ENCODE measurements at regions not wholly inside any gene's neighbourhood (a gene's known extent, or its start where the extent isn't known, plus 50 kb on each side); places are given as distances from the start of the nearest gene placed in this dataset.

GRCh38 chr2:16011621-16011960, 71.2 kb downstream of the MYCN start:
- H3K56ac ChIP-seq (ENCODE audit: extremely low read depth, insufficient read depth, low read length) = no peak overlapping the region
- intact Hi-C loops (cut with micrococcal nuclease) = no loop called here
- H4K5ac ChIP-seq (ENCODE audit: low read depth, low read length) = no peak overlapping the region
- no peaks in the 10 kb centered on the region for H3K9me1 ChIP-seq (ENCODE audit: insufficient read depth, low read length)
- peaks cover 28% of the 10 kb centered on the region for H3K9me3 ChIP-seq (ENCODE audit: control insufficient read depth, insufficient read depth, low read length)
- WGBS, 2 experiments (ENCODE audit: extremely low coverage in 2 of 2, insufficient read length in 1 of 2) = 33% methylated on average over 1 of the region's 2 CpGs; no CpG with 5 or more reads in 1 of the 2 experiments
- ChIA-PET CTCF (no interaction called here), POLR2A (ENCODE audit: unreplicated experiment) (no interaction called here)
- H3K36me3 ChIP-seq (ENCODE audit: control insufficient read depth, insufficient read depth, low read length) = no peaks in the 10 kb centered on the region
- no peak overlapping the region for H3K27ac ChIP-seq (ENCODE audit: insufficient read depth, low read length)
- no peak overlapping the region for H2AFZ ChIP-seq (replicated peaks; ENCODE audit: low read length, poor library complexity)
- no peak overlapping the region for H2AK5ac ChIP-seq (ENCODE audit: low read depth, low read length)
- H3K79me1 ChIP-seq (ENCODE audit: low read depth in 1 of 2, low read length in 2 of 2) = no peaks in the 10 kb centered on the region
- H2BK120ac ChIP-seq (ENCODE audit: low read depth, low read length) = no peak overlapping the region
- H4K20me1 ChIP-seq (ENCODE audit: insufficient read depth, low read length) = no peaks in the 10 kb centered on the region
- no peak overlapping the region for H3K4ac ChIP-seq (ENCODE audit: low read depth, low read length)
- H2BK5ac ChIP-seq (ENCODE audit: low read depth, low read length, poor library complexity, severe bottlenecking) = no peak overlapping the region
- no peak overlapping the region for H4K8ac ChIP-seq (ENCODE audit: low read depth in 2 of 2, low read length in 2 of 2)
- H3K4me1 ChIP-seq (ENCODE audit: control insufficient read depth, insufficient read depth, low read length) = no peaks in the 10 kb centered on the region
- H3K27me3 ChIP-seq (ENCODE audit: control insufficient read depth, insufficient read depth, low read length) = no peaks in the 10 kb centered on the region
- in situ Hi-C loops (cut with MboI; ENCODE audit: low sequenced_read_pairs) = no loop called here
- no peak overlapping the region for H3K9ac ChIP-seq (ENCODE audit: low read depth, low read length)
- no TSS peak for BruUV-seq (replicated peaks)
- dilution Hi-C loops (cut with HindIII; ENCODE audit: low sequenced_read_pairs, unreplicated experiment) = no loop called here
- no peak overlapping the region for H2AK9ac ChIP-seq (replicated peaks; ENCODE audit: low read depth, low read length, poor library complexity)
- H3K18ac ChIP-seq (ENCODE audit: low read depth, low read length) = no peak overlapping the region
- H2BK20ac ChIP-seq (ENCODE audit: low read depth, low read length) = no peak overlapping the region
- no peak overlapping the region for H2BK15ac ChIP-seq (ENCODE audit: low read depth, low read length)
- H3K4me3 ChIP-seq (ENCODE audit: insufficient read depth, low read depth, low read length) = no peak overlapping the region
- ATAC-seq (ENCODE audit: low read depth) (no peak), DNase-seq (no peak)
- no peak for TF ChIP-seq CTCF (conservative IDR thresholded peaks at IDR 0.05; ENCODE audit: low read depth, low read length)
- TF ChIP-seq MAZ (IDR thresholded peaks at IDR 0.05; ENCODE audit: borderline replicate concordance, low read depth, low read length) = no peak
- TF ChIP-seq RFX5 (IDR thresholded peaks at IDR 0.05; ENCODE audit: low read depth, low read length) = no peak
- no peak for TF ChIP-seq NFE2L2 (IDR thresholded peaks at IDR 0.05; ENCODE audit: low read depth, low read length)
- TF ChIP-seq FOS (IDR thresholded peaks at IDR 0.05; ENCODE audit: low read depth, low read length) = no peak
- TF ChIP-seq CEBPB (IDR thresholded peaks at IDR 0.05; ENCODE audit: low read depth, low read length) = no peak
- TF ChIP-seq MXI1 (IDR thresholded peaks at IDR 0.05; ENCODE audit: borderline replicate concordance, low read depth, low read length) = no peak
- TF ChIP-seq RCOR1 (IDR thresholded peaks at IDR 0.05; ENCODE audit: insufficient replicate concordance, low read length) = no peak
- no peak for TF ChIP-seq ELK1 (IDR thresholded peaks at IDR 0.05; ENCODE audit: borderline replicate concordance, low read depth, low read length)
- no peak for TF ChIP-seq RAD21 (IDR thresholded peaks at IDR 0.05; ENCODE audit: low read length)
- no peak for TF ChIP-seq USF2 (IDR thresholded peaks at IDR 0.05; ENCODE audit: low read depth, low read length)
- no peak for TF ChIP-seq POLR2A (IDR thresholded peaks at IDR 0.05; ENCODE audit: low read depth, low read length)
- no peak for TF ChIP-seq MAFK (IDR thresholded peaks at IDR 0.05; ENCODE audit: low read depth, low read length)
- TF ChIP-seq CHD1 (IDR thresholded peaks at IDR 0.05; ENCODE audit: low read depth, low read length) = no peak
- no peak for TF ChIP-seq SMC3 (IDR thresholded peaks at IDR 0.05; ENCODE audit: low read depth, low read length)
- no peak overlapping the region for H3K14ac ChIP-seq (replicated peaks; ENCODE audit: low read depth, low read length)
- no peak overlapping the region for H3K23ac ChIP-seq (ENCODE audit: low read depth, low read length)
- no peak overlapping the region for H3K4me2 ChIP-seq (ENCODE audit: low read depth, low read length)
- no peak overlapping the region for H4K91ac ChIP-seq (ENCODE audit: insufficient read depth, low read depth, low read length)

Data from IMR-90 (cell line).